Progenitor cell of endocrine pancreas (in vitro differentiated cells): ENCODE measurements at regions not wholly inside any gene's neighbourhood (a gene's known extent, or its start where the extent isn't known, plus 50 kb on each side); places are given as distances from the start of the nearest gene placed in this dataset.
"Not testable (repeated sequence)": the region's sequence is repeated elsewhere in the genome, so short reads cannot be mapped to it uniquely, and the experiment has no call there.

Experiments
- DNase-seq: peaks from one replicate; pipeline ENCODE4 v3.0.0; 2021; ENCODE audit warnings: low spot score; ENCODE audit not compliant: unreplicated experiment
- H3K27ac Mint-ChIP-seq: 2 replicates; pipeline ENCODE4 v1.8.0; 2021; ENCODE audit warnings: mild to moderate bottlenecking, moderate library complexity, mixed read lengths
- H3K27me3 Mint-ChIP-seq: 2 replicates; pipeline ENCODE4 v1.8.0; 2021; ENCODE audit warnings: mixed read lengths
- H3K36me3 Mint-ChIP-seq: 2 replicates; pipeline ENCODE4 v1.8.0; 2022; ENCODE audit warnings: mixed read lengths; ENCODE audit not compliant: insufficient read depth
- H3K4me1 Mint-ChIP-seq: 2 replicates; pipeline ENCODE4 v1.8.0; 2021; ENCODE audit warnings: low read depth, mixed read lengths
- H3K4me3 Mint-ChIP-seq: 2 replicates; pipeline ENCODE4 v1.8.0; 2021; ENCODE audit warnings: low read depth, mild to moderate bottlenecking, moderate library complexity, mixed read lengths
- H3K9me3 Mint-ChIP-seq: 2 replicates; pipeline ENCODE4 v1.8.0; 2021; ENCODE audit warnings: low read depth, mixed read lengths
- TF ChIP-seq, protein P1 (sequence below): fragments of 200-600 bp; sonication (generic); IDR thresholded peaks from one replicate; pipeline ENCODE4 v1.5.0; 2021; ENCODE audit warnings: antibody characterized with exemption, mild to moderate bottlenecking; ENCODE audit not compliant: unreplicated experiment

GRCh38 chr10:33031171-33031570 is 73.1 kb upstream of the ITGB1 start:
- H3K4me1 Mint-ChIP-seq: peaks cover 13% of the 10 kb centered on the region
- TF ChIP-seq, protein P1, sequence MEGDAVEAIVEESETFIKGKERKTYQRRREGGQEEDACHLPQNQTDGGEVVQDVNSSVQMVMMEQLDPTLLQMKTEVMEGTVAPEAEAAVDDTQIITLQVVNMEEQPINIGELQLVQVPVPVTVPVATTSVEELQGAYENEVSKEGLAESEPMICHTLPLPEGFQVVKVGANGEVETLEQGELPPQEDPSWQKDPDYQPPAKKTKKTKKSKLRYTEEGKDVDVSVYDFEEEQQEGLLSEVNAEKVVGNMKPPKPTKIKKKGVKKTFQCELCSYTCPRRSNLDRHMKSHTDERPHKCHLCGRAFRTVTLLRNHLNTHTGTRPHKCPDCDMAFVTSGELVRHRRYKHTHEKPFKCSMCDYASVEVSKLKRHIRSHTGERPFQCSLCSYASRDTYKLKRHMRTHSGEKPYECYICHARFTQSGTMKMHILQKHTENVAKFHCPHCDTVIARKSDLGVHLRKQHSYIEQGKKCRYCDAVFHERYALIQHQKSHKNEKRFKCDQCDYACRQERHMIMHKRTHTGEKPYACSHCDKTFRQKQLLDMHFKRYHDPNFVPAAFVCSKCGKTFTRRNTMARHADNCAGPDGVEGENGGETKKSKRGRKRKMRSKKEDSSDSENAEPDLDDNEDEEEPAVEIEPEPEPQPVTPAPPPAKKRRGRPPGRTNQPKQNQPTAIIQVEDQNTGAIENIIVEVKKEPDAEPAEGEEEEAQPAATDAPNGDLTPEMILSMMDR: no peak
- no peaks in the 10 kb centered on the region for H3K9me3 Mint-ChIP-seq
- peak overlapping the region; percentile 12 for H3K27ac Mint-ChIP-seq
- H3K27me3 Mint-ChIP-seq: peaks cover 6% of the 10 kb centered on the region
- no peak overlapping the region for H3K4me3 Mint-ChIP-seq
- no peaks in the 10 kb centered on the region for H3K36me3 Mint-ChIP-seq
- DNase-seq: no peak

- H3K36me3 Mint-ChIP-seq, DNase-seq, H3K4me3 Mint-ChIP-seq, H3K27ac Mint-ChIP-seq, H3K27me3 Mint-ChIP-seq, H3K9me3 Mint-ChIP-seq, H3K4me1 Mint-ChIP-seq: not testable (repeated sequence)
Observed at GRCh38 chr10:33028515-33028914, 70.5 kb upstream of the ITGB1 start.

GRCh38 chr10:33027088-33027487 is 69.1 kb upstream of the ITGB1 start:
- Mint-ChIP-seq H3K4me3 (no peak overlapping the region), H3K36me3 (no peaks in the 10 kb centered on the region), H3K9me3 (no peaks in the 10 kb centered on the region), H3K27ac (no peak overlapping the region), H3K4me1 (peaks cover 2% of the 10 kb centered on the region), H3K27me3 (peaks cover 9% of the 10 kb centered on the region)
- no peak for DNase-seq
- TF ChIP-seq, protein P1: no peak

DNA sequence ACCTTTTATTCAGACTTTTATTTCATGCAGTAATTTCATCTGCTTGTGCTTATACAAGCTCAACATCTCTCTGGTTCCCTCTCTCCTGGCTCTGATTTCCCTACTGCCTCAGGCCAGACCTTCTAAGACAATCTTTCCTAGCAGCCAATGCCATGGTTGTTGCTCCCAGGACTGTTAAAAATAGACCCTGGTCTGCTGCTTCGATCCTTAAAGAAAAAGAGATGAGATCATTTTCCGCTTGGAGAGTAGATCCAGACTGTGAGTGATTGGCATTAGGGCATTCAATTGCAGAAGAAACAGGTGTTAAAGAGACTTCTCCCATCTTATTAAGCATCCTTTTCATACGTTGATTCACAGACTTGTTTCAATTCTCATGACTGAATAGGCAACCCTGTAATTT is 68.4 kb upstream of the ITGB1 start:
- H3K36me3 Mint-ChIP-seq: no peaks in the 10 kb centered on the region
- no peak overlapping the region for H3K27ac Mint-ChIP-seq
- DNase-seq: no peak
- no peak overlapping the region for H3K4me3 Mint-ChIP-seq
- H3K9me3 Mint-ChIP-seq: no peaks in the 10 kb centered on the region
- H3K27me3 Mint-ChIP-seq: peaks cover 9% of the 10 kb centered on the region
- TF ChIP-seq, protein P1: no peak
- peaks cover 2% of the 10 kb centered on the region for H3K4me1 Mint-ChIP-seq

DNA sequence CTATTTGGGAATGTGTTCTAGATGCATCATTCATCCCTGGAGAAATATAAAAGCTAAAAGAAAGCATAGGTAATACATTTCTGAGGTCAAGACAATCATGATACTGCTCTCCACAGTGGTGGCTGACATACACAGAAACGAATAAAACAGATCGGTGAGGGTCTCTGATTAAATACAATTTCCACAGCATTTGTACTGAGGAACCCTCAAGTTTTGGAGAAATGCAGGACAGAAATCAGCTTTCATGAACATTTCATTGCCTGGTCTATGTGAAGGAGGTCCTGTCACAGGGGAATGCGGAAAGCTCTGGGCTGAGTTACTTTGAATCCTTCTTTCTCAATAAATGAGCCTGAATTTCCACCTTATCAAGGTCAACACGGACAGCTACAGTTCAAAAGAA is 67.9 kb upstream of the ITGB1 start:
- no peak overlapping the region for H3K27ac Mint-ChIP-seq
- H3K4me1 Mint-ChIP-seq: peaks cover 2% of the 10 kb centered on the region
- no peak overlapping the region for H3K4me3 Mint-ChIP-seq
- peaks cover 9% of the 10 kb centered on the region for H3K27me3 Mint-ChIP-seq
- H3K9me3 Mint-ChIP-seq: no peaks in the 10 kb centered on the region
- no peak for DNase-seq
- TF ChIP-seq, protein P1: no peak
- no peaks in the 10 kb centered on the region for H3K36me3 Mint-ChIP-seq

DNA sequence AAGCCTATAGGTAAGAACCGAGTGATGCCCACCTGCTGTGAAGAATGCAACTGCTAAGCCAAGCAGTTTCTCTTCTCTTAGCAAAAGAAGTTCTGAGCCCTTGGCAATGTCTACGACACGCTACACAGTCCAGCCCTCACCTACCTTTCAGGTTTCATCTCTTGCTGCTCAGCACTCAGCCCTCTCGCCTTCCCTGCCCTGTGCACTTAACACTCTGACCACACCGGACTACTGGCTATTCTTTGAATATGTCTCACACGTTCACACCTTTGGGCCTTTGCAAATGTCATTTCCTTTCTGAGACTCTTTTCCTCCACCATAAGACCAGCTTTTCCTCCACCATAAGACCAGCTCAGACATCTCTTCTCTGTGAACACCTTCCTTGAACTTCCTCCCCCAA is 67.0 kb upstream of the ITGB1 start:
- no peaks in the 10 kb centered on the region for H3K36me3 Mint-ChIP-seq
- TF ChIP-seq, protein P1: no peak
- H3K9me3 Mint-ChIP-seq: no peaks in the 10 kb centered on the region
- no peak overlapping the region for H3K27ac Mint-ChIP-seq
- DNase-seq: no peak
- no peak overlapping the region for H3K4me3 Mint-ChIP-seq
- peaks cover 9% of the 10 kb centered on the region for H3K27me3 Mint-ChIP-seq
- H3K4me1 Mint-ChIP-seq: peaks cover 2% of the 10 kb centered on the region
